ENCODE measurements at regions not wholly inside any gene's neighbourhood (a gene's known extent, or its start where the extent isn't known, plus 50 kb on each side); places are given as distances from the start of the nearest gene placed in this dataset.
"Not testable (repeated sequence)": the region's sequence is repeated elsewhere in the genome, so short reads cannot be mapped to it uniquely, and the experiment has no call there.

- DNase-seq: no peak
Observed at GRCh38 chr2:45102141-45102540, 92.9 kb upstream of the SIX2 start.

- no peak for DNase-seq
Observed at GRCh38 chr2:45096996-45097395, 87.7 kb upstream of the SIX2 start.

- DNase-seq: not testable (repeated sequence)
Observed at GRCh38 chr2:45096038-45096437, 86.8 kb upstream of the SIX2 start.

GRCh38 chr2:45093663-45094062 lies 84.4 kb upstream of the SIX2 start:
- no peak for DNase-seq

- DNase-seq: no peak
Observed at GRCh38 chr2:45093181-45093580, 83.9 kb upstream of the SIX2 start.

GRCh38 chr2:45089554-45090261 lies 80.5 kb upstream of the SIX2 start:
- no peak for DNase-seq

GRCh38 chr2:45085487-45085886 lies 76.2 kb upstream of the SIX2 start:
- DNase-seq: peak in 1 of 2 experiments; percentile 3

GRCh38 chr2:45084361-45085020 lies 75.2 kb upstream of the SIX2 start:
- no peak for DNase-seq

GRCh38 chr2:45083175-45083574 lies 73.9 kb upstream of the SIX2 start:
- no peak for DNase-seq

GRCh38 chr2:45074713-45075112 lies 65.5 kb upstream of the SIX2 start:
- no peak for DNase-seq

- no peak for DNase-seq
Observed at GRCh38 chr2:45072862-45073237, 63.6 kb upstream of the SIX2 start.

GRCh38 chr2:45072064-45072861 lies 63.0 kb upstream of the SIX2 start:
- DNase-seq: no peak

GRCh38 chr2:45070113-45070652 lies 60.9 kb upstream of the SIX2 start:
- no peak for DNase-seq

- DNase-seq: no peak
Observed at GRCh38 chr2:45069684-45070083, 60.4 kb upstream of the SIX2 start.

- DNase-seq: no peak
Observed at GRCh38 chr2:45068571-45069140, 59.4 kb upstream of the SIX2 start.

GRCh38 chr2:45067859-45068570 lies 58.8 kb upstream of the SIX2 start:
- DNase-seq: no peak
